ENCODE measurements at regions not wholly inside any gene's neighbourhood (a gene's known extent, or its start where the extent isn't known, plus 50 kb on each side); places are given as distances from the start of the nearest gene placed in this dataset.
"Not testable (repeated sequence)": the region's sequence is repeated elsewhere in the genome, so short reads cannot be mapped to it uniquely, and the experiment has no call there.

GRCh38 chr1:148222399-148223159 lies 70.5 kb upstream of the NBPF11 start:
- H3K4me3 ChIP-seq (ENCODE audit: low read depth, low read length); DNase-seq (ENCODE audit: low read depth): not testable (repeated sequence)

GRCh38 chr1:148221593-148221992 lies 69.5 kb upstream of the NBPF11 start:
- DNase-seq (ENCODE audit: low read depth); H3K4me3 ChIP-seq (ENCODE audit: low read depth, low read length): not testable (repeated sequence)

GRCh38 chr1:148219229-148219628 lies 67.1 kb upstream of the NBPF11 start:
- not testable (repeated sequence) for DNase-seq (ENCODE audit: low read depth); H3K4me3 ChIP-seq (ENCODE audit: low read depth, low read length)

- not testable (repeated sequence) for H3K4me3 ChIP-seq (ENCODE audit: low read depth, low read length); DNase-seq (ENCODE audit: low read depth)
Measured at GRCh38 chr1:148211191-148211590, 59.1 kb upstream of the NBPF11 start.

- DNase-seq (ENCODE audit: low read depth); H3K4me3 ChIP-seq (ENCODE audit: low read depth, low read length): not testable (repeated sequence)
Measured at GRCh38 chr1:148210624-148211023, 58.5 kb upstream of the NBPF11 start.

- not testable (repeated sequence) for DNase-seq (ENCODE audit: low read depth); H3K4me3 ChIP-seq (ENCODE audit: low read depth, low read length)
Measured at GRCh38 chr1:148210166-148210565, 58.1 kb upstream of the NBPF11 start.

- DNase-seq (ENCODE audit: low read depth); H3K4me3 ChIP-seq (ENCODE audit: low read depth, low read length): not testable (repeated sequence)
Measured at GRCh38 chr1:148202013-148202412, 49.9 kb upstream of the NBPF11 start.
